ENCODE measurements at regions not wholly inside any gene's neighbourhood (a gene's known extent, or its start where the extent isn't known, plus 50 kb on each side); places are given as distances from the start of the nearest gene placed in this dataset.

- Histone ChIP-seq H3K4me1 (ENCODE audit: insufficient read depth, low read length) (no peaks in the 10 kb centered on the region), H3K27ac (ENCODE audit: extremely low read length, insufficient read depth, low read length) (no peak overlapping the region), H3K4me3 (replicated peaks in 1 of 3; ENCODE audit: insufficient read depth in 1 of 3, low read depth in 2 of 3, low read length in 3 of 3) (no peak overlapping the region), H3K4me2 (ENCODE audit: low read depth, low read length) (no peak overlapping the region), H3K9me3 (ENCODE audit: low read length) (no peaks in the 10 kb centered on the region), H3K36me3 (replicated peaks in 1 of 2; ENCODE audit: control insufficient read depth in 1 of 2, insufficient read depth in 2 of 2, low read length in 2 of 2) (no peaks in the 10 kb centered on the region), H3K27me3 (ENCODE audit: control insufficient read depth in 1 of 2, insufficient read depth in 2 of 2, low read length in 2 of 2) (peaks cover 7 to 39% of the 10 kb centered on the region in 2 experiments; a peak in 4 of 5 replicates), H3K9ac (ENCODE audit: insufficient read depth, low read depth, low read length) (no peak overlapping the region), H4K20me1 (ENCODE audit: insufficient read depth, low read length) (no peaks in the 10 kb centered on the region), H2AFZ (ENCODE audit: low read length) (no peak overlapping the region), H3K79me2 (ENCODE audit: insufficient read depth, low read length) (no peaks in the 10 kb centered on the region)
- DNase-seq (ENCODE audit: low spot score): no peak
- no peak for TF ChIP-seq HOXA9 (CRISPR knock-in tag; IDR thresholded peaks at IDR 0.05; ENCODE audit: borderline replicate concordance)
- no peak for TF ChIP-seq HOXA5 (CRISPR knock-in tag; IDR thresholded peaks at IDR 0.05)
- TF ChIP-seq ZFX (CRISPR knock-in tag; IDR thresholded peaks at IDR 0.05; ENCODE audit: low read depth): no peak
- no peak for TF ChIP-seq TFDP1 (CRISPR knock-in tag; IDR thresholded peaks at IDR 0.05; ENCODE audit: borderline replicate concordance)
- no peak for TF ChIP-seq ZNF264 (CRISPR knock-in tag; IDR thresholded peaks at IDR 0.05)
- TF ChIP-seq ZNF737 (CRISPR knock-in tag; IDR thresholded peaks at IDR 0.05; ENCODE audit: borderline replicate concordance): no peak
- TF ChIP-seq HMGXB3 (CRISPR knock-in tag; IDR thresholded peaks at IDR 0.05; ENCODE audit: borderline replicate concordance): no peak
- TF ChIP-seq ZNF367 (CRISPR knock-in tag; IDR thresholded peaks at IDR 0.05; ENCODE audit: borderline replicate concordance): no peak
- no peak for TF ChIP-seq ZNF260 (CRISPR knock-in tag; IDR thresholded peaks at IDR 0.05; ENCODE audit: borderline replicate concordance, low read depth)
- TF ChIP-seq ZNF776 (CRISPR knock-in tag; IDR thresholded peaks at IDR 0.05): no peak
- ATAC-seq: no peak
- WGBS (ENCODE audit: low lambda C conversion rate): 28% methylated on average over 5 of the region's 5 CpGs
- ChIA-PET CTCF (ENCODE audit: low intra/inter-chr PET ratio, low total read pairs) (no interaction called here), POLR2A (no interaction called here)
- FAIRE-seq: no peak
- BruUV-seq (replicated peaks): no TSS peak
- in situ Hi-C loops (cut with HindIII; ENCODE audit: extremely low pct_ligation_motif_present, low pct_unique_long_range_greater_than_20kb): no loop called here
- intact Hi-C loops (cut with micrococcal nuclease; ENCODE audit: unreplicated experiment): no loop called here
These were observed 120.3 kb upstream of the MAFB start for GRCh38 chr20:40809361-40809760.
